OCI-LY7 (cell line): ENCODE measurements at regions not wholly inside any gene's neighbourhood (a gene's known extent, or its start where the extent isn't known, plus 50 kb on each side); places are given as distances from the start of the nearest gene placed in this dataset.

Experiments
- BruUV-seq: library from RNA; stranded (reverse); fragments of 400-500 nt; replicated peaks from 2 replicates; lab custom pipeline; 2021; lab: Mats Ljungman, UMichigan
- CTCF ChIA-PET: fragments of 300-600 bp; sonication (Branson Sonifier 250); formaldehyde crosslinking; loops from one replicate; lab custom pipeline; 2022; ENCODE audit warnings: antibody characterized with exemption; ENCODE audit not compliant: unreplicated experiment; lab: Charles Lee
- POLR2A ChIA-PET: fragments of 300-600 bp; sonication (Branson Sonifier 250); formaldehyde crosslinking; loops from one replicate; lab custom pipeline; 2022; ENCODE audit warnings: antibody characterized with exemption; lab: Charles Lee
- DNase-seq: peaks from one replicate; pipeline ENCODE4 v3.0.0-alpha.2; 2015; ENCODE audit warnings: low spot score
- H2AFZ ChIP-seq: fragments of 200-600 bp; sonication (generic), shearing (Covaris generic); 2 replicates; pipeline ENCODE4 v1.6.1; 2014; ENCODE audit warnings: mild to moderate bottlenecking, antibody characterized with exemption, low read length, moderate library complexity
- H3K27ac ChIP-seq: fragments of 200-600 bp; sonication (generic); 2 replicates; pipeline ENCODE4 v1.5.1; 2014; ENCODE audit warnings: mixed run types, low read depth, mild to moderate bottlenecking, moderate library complexity, low read length, inconsistent platforms; ENCODE audit not compliant: poor library complexity, severe bottlenecking
- H3K36me3 ChIP-seq: fragments of 200-600 bp; sonication (generic); 2 replicates; pipeline ENCODE4 v1.6.1; 2014; ENCODE audit warnings: mild to moderate bottlenecking, antibody characterized with exemption, low read length, moderate library complexity, mixed read lengths; ENCODE audit not compliant: insufficient read depth
- H3K4me1 ChIP-seq: fragments of 200-600 bp; sonication (generic); 2 replicates; pipeline ENCODE4 v1.5.1; 2014; ENCODE audit warnings: mild to moderate bottlenecking, low read length; ENCODE audit not compliant: insufficient read depth, poor library complexity, severe bottlenecking
- H3K4me2 ChIP-seq: fragments of 200-600 bp; sonication (generic); 2 replicates; pipeline ENCODE4 v1.6.1; 2014; ENCODE audit warnings: mild to moderate bottlenecking, low read length
- H3K4me3 ChIP-seq: fragments of 200-600 bp; sonication (generic); 2 replicates; pipeline ENCODE4 v1.5.1; 2014; ENCODE audit warnings: mild to moderate bottlenecking, low read depth, low read length; ENCODE audit not compliant: poor library complexity, severe bottlenecking
- H3K79me2 ChIP-seq: fragments of 200-600 bp; sonication (generic); 2 replicates; pipeline ENCODE4 v1.6.1; 2016; ENCODE audit warnings: low read depth, mild to moderate bottlenecking, low read length, moderate library complexity, mixed read lengths; ENCODE audit not compliant: insufficient read depth
- H3K9me2 ChIP-seq: fragments of 200-600 bp; sonication (generic); 2 replicates; pipeline ENCODE4 v1.6.1; 2016; ENCODE audit warnings: mild to moderate bottlenecking, low read length, mixed read lengths; ENCODE audit not compliant: insufficient read depth
- H3K9me3 ChIP-seq: fragments of 200-600 bp; sonication (generic); 2 replicates; pipeline ENCODE4 v1.6.1; 2014; ENCODE audit warnings: mild to moderate bottlenecking, mixed run types, low read length, mixed read lengths
- H4K20me1 ChIP-seq: fragments of 200-600 bp; sonication (generic); 2 replicates; pipeline ENCODE4 v1.6.1; 2014; ENCODE audit warnings: mild to moderate bottlenecking, antibody characterized with exemption, low read length, moderate library complexity, mixed read lengths; ENCODE audit not compliant: insufficient read depth
- CTCF ChIP-seq: fragments of 200-600 bp; sonication (generic); conservative IDR thresholded peaks from 2 replicates; pipeline ENCODE4 v1.5.1; 2014; ENCODE audit warnings: mild to moderate bottlenecking, antibody characterized with exemption, low read length, moderate library complexity, mixed read lengths
- EZH2phosphoT487 ChIP-seq: fragments of 200-600 bp; sonication (generic); IDR thresholded peaks from 2 replicates; pipeline ENCODE4 v1.6.1; 2018; ENCODE audit warnings: low read depth, borderline replicate concordance, mild to moderate bottlenecking, mixed run types, antibody characterized with exemption, low read length, moderate library complexity, mixed read lengths
- intact Hi-C: fragments of 100-400 bp; cut with micrococcal nuclease; formaldehyde crosslinking; loops from one replicate; pipeline ENCODE4 v1.10.0; 2022; ENCODE audit not compliant: unreplicated experiment

- ChIA-PET POLR2A (interaction anchor here (0.7 kb wide), 1 partner anchor 270 kb away, joined by 3 read pairs; no protein-coding TSS in a partner anchor), CTCF (no interaction called here)
- no peak for TF ChIP-seq EZH2phosphoT487
- no peak for TF ChIP-seq CTCF
- H3K9me3 ChIP-seq, result peaks cover 15% of the 10 kb centered on the region; the same call in 1 of the 2 replicates
- H3K4me3 ChIP-seq, result no peak overlapping the region
- H3K4me2 ChIP-seq, result no peak overlapping the region
- DNase-seq, result no peak
- no peaks in the 10 kb centered on the region for H3K4me1 ChIP-seq
- no peaks in the 10 kb centered on the region for H3K79me2 ChIP-seq
- H3K27ac ChIP-seq, result no peak overlapping the region
- H4K20me1 ChIP-seq, result no peaks in the 10 kb centered on the region
- no peaks in the 10 kb centered on the region for H3K9me2 ChIP-seq
- intact Hi-C loops, result no loop called here
- H2AFZ ChIP-seq, result no peak overlapping the region
- no TSS peak for BruUV-seq
- no peaks in the 10 kb centered on the region for H3K36me3 ChIP-seq
These were observed 56.8 kb upstream of the CHST11 start for GRCh38 chr12:104399740-104400612.

GRCh38 chr12:104402630-104403029 lies 54.1 kb upstream of the CHST11 start:
- Histone ChIP-seq H3K79me2 (no peaks in the 10 kb centered on the region), H3K27ac (no peak overlapping the region), H2AFZ (no peak overlapping the region), H4K20me1 (no peaks in the 10 kb centered on the region), H3K36me3 (no peaks in the 10 kb centered on the region), H3K9me3 (no peaks in the 10 kb centered on the region), H3K4me2 (no peak overlapping the region), H3K4me3 (no peak overlapping the region), H3K4me1 (no peaks in the 10 kb centered on the region), H3K9me2 (no peaks in the 10 kb centered on the region)
- CTCF ChIA-PET, result no interaction called here
- TF ChIP-seq EZH2phosphoT487 (no peak), CTCF (no peak)
- DNase-seq, result no peak
- POLR2A ChIA-PET, result interaction anchor here (0.6 kb wide), 2 partner anchors 116 to 492 kb away, joined by 3 read pairs; no protein-coding TSS in a partner anchor
- BruUV-seq, result no TSS peak
- intact Hi-C loops, result no loop called here

GRCh38 chr12:104404781-104405180 lies 52.0 kb upstream of the CHST11 start:
- no TSS peak for BruUV-seq
- intact Hi-C loops, result no loop called here

More at GRCh38 chr12:104404781-104405180, 52.0 kb upstream of the CHST11 start:
- ChIA-PET CTCF (no interaction called here), POLR2A (interaction anchor here (0.6 to 1.0 kb wide), 2 partner anchors 124 to 410 kb away, joined by 3 to 4 read pairs; no protein-coding TSS in a partner anchor)
- Histone ChIP-seq H4K20me1 (no peaks in the 10 kb centered on the region), H3K4me3 (no peak overlapping the region), H3K36me3 (no peaks in the 10 kb centered on the region), H3K79me2 (no peaks in the 10 kb centered on the region), H3K9me2 (no peaks in the 10 kb centered on the region), H3K27ac (no peak overlapping the region), H3K4me1 (no peaks in the 10 kb centered on the region), H3K9me3 (no peaks in the 10 kb centered on the region), H2AFZ (no peak overlapping the region), H3K4me2 (no peak overlapping the region)
- TF ChIP-seq CTCF (no peak), EZH2phosphoT487 (no peak)
- no peak for DNase-seq
